HepG2 (cell line): ENCODE measurements at regions not wholly inside any gene's neighbourhood (a gene's known extent, or its start where the extent isn't known, plus 50 kb on each side); places are given as distances from the start of the nearest gene placed in this dataset.
A peak's percentile ranks its signal among the peaks of the same experiment; 100 is the strongest.

Experiments
- ATAC-seq: fragments of 200-7000 bp; cut with Tn5 transposase; 3 replicates; pipeline ENCODE4 v1.9.1; 2020; ENCODE audit warnings: mild to moderate bottlenecking, moderate library complexity
- BruUV-seq: library from RNA; stranded (reverse); fragments of 400-500 nt; replicated peaks from 2 replicates; lab custom pipeline; 2021; lab: Mats Ljungman, UMichigan
- CTCF ChIA-PET: fragments of 300-600 bp; formaldehyde crosslinking; extraction: SDS; loops from one replicate; lab custom pipeline; 2021; ENCODE audit warnings: low total read pairs, inconsistent platforms, low intra/inter-chr PET ratio; lab: Yijun Ruan, JAX
- POLR2A ChIA-PET: fragments of 350-600 bp; sonication (Branson Sonifier 250); formaldehyde crosslinking; loops from one replicate; lab custom pipeline; 2020; ENCODE audit warnings: antibody characterized with exemption, inconsistent platforms; lab: Yijun Ruan, JAX
- DNase-seq: peaks from one replicate; pipeline ENCODE4 v3.0.0-alpha.2; 2015; ENCODE audit warnings: low spot score
- FAIRE-seq: peaks from 3 replicates; lab custom pipeline; 2011; peaks lifted over from hg19 to GRCh38; lab: Jason Lieb, UNC
- H2AFZ ChIP-seq: one replicate; pipeline ENCODE4 v1.6.1; 2011; ENCODE audit warnings: low read length, inconsistent platforms
- H3K27ac ChIP-seq: fragments of 300-600 bp; 3 replicates; pipeline ENCODE4 v1.8.0; 2011; ENCODE audit warnings: mixed run types, mild to moderate bottlenecking, mixed read lengths, low read length, inconsistent platforms; ENCODE audit not compliant: insufficient read depth; ENCODE audit errors: extremely low read length
- H3K27me3 ChIP-seq, 2 experiments: fragments of 200-600 bp in 1 of 2; 2 replicates in 1 of 2; 3 replicates in 1 of 2; pipeline versions ENCODE4 v1.6.0 to v1.8.0; 2011; ENCODE audit warnings: low read length in 2 of 2, mild to moderate bottlenecking in 2 of 2, moderate library complexity in 2 of 2, inconsistent platforms in 1 of 2; ENCODE audit not compliant: insufficient read depth in 2 of 2, control insufficient read depth in 1 of 2
- H3K36me3 ChIP-seq, 2 experiments: fragments of 200-600 bp in 1 of 2; replicated peaks in 1 of 2; 2 replicates in 1 of 2; 3 replicates in 1 of 2; pipeline versions ENCODE4 v1.5.1 to v1.8.0; 2011; ENCODE audit warnings: low read length in 2 of 2, inconsistent platforms in 1 of 2; ENCODE audit not compliant: insufficient read depth in 2 of 2, control insufficient read depth in 1 of 2
- H3K4me1 ChIP-seq: 2 replicates; pipeline ENCODE4 v1.5.1; 2012; ENCODE audit warnings: low read length, inconsistent platforms; ENCODE audit not compliant: insufficient read depth
- H3K4me2 ChIP-seq: 2 replicates; pipeline ENCODE4 v1.6.0; 2011; ENCODE audit warnings: low read depth, low read length, inconsistent platforms
- H3K4me3 ChIP-seq, 3 experiments: fragments of 200-600 bp in 1 of 3; sonication (generic), shearing (Covaris generic) in 1 of 3; replicated peaks in 1 of 3; 2 replicates each; pipeline ENCODE4 v1.5.1; 2011 to 2016; ENCODE audit warnings: low read length in 3 of 3, inconsistent platforms in 2 of 3, low read depth in 2 of 3, mild to moderate bottlenecking in 2 of 3, control low read depth in 1 of 3, mixed read lengths in 1 of 3; ENCODE audit not compliant: insufficient read depth in 1 of 3
- H3K79me2 ChIP-seq: one replicate; pipeline ENCODE4 v1.6.1; 2011; ENCODE audit warnings: low read length, inconsistent platforms; ENCODE audit not compliant: insufficient read depth
- H3K9ac ChIP-seq: 2 replicates; pipeline ENCODE4 v1.6.0; 2011; ENCODE audit warnings: mild to moderate bottlenecking, low read depth, low read length, inconsistent platforms; ENCODE audit not compliant: insufficient read depth
- H3K9me3 ChIP-seq: 2 replicates; pipeline ENCODE4 v1.5.1; 2012; ENCODE audit warnings: mild to moderate bottlenecking, low read length
- H4K20me1 ChIP-seq: 2 replicates; pipeline ENCODE4 v1.6.0; 2011; ENCODE audit warnings: inconsistent platforms, mild to moderate bottlenecking, low read length, moderate library complexity; ENCODE audit not compliant: insufficient read depth
- GZF1 ChIP-seq: sonication (generic); formaldehyde crosslinking; IDR thresholded peaks from 2 replicates; pipeline ENCODE4 v1.5.1; 2020; ENCODE audit warnings: mild to moderate bottlenecking, missing genetic modification reagents
- KLF15 ChIP-seq: sonication (generic); formaldehyde crosslinking; IDR thresholded peaks from 2 replicates; pipeline ENCODE4 v1.8.1; 2023; ENCODE audit warnings: borderline replicate concordance, mild to moderate bottlenecking, inconsistent platforms, missing genetic modification reagents, mixed read lengths
- NAIF1 ChIP-seq: sonication (generic); formaldehyde crosslinking; IDR thresholded peaks from 2 replicates; pipeline ENCODE4 v1.5.0; 2020; ENCODE audit warnings: mild to moderate bottlenecking, missing genetic modification reagents, borderline replicate concordance
- NFATC3 ChIP-seq: sonication (generic); formaldehyde crosslinking; IDR thresholded peaks from 2 replicates; pipeline ENCODE4 v1.5.1; 2020; ENCODE audit warnings: mild to moderate bottlenecking, missing genetic modification reagents
- SKI ChIP-seq: fragments of 450-650 bp; IDR thresholded peaks from one replicate; pipeline ENCODE4 v1.6.1; 2018; ENCODE audit warnings: mild to moderate bottlenecking; ENCODE audit not compliant: partially characterized antibody
- ZBTB1 ChIP-seq: sonication (generic); formaldehyde crosslinking; IDR thresholded peaks from 2 replicates; pipeline ENCODE4 v1.4.0; 2020; ENCODE audit warnings: missing genetic modification reagents, borderline replicate concordance
- ZNF879 ChIP-seq: sonication (generic); formaldehyde crosslinking; IDR thresholded peaks from 2 replicates; pipeline ENCODE4 v1.8.1; 2023; ENCODE audit warnings: missing genetic modification reagents
- WGBS: methylation state at CpG from one replicate; pipeline ENCODE4 v1.1.6; 2017; ENCODE audit warnings: low lambda C conversion rate; 5-methylcytosine and 5-hydroxymethylcytosine counted together
- in situ Hi-C: cut with HindIII; loops from 2 replicates; pipeline ENCODE4 v1.10.0; 2017; ENCODE audit warnings: low pct_unique_long_range_greater_than_20kb; ENCODE audit not compliant: extremely low pct_ligation_motif_present
- intact Hi-C: fragments of 100-400 bp; cut with micrococcal nuclease; formaldehyde crosslinking; loops from one replicate; pipeline ENCODE4 v1.10.0; 2022; ENCODE audit not compliant: unreplicated experiment
- TF ChIP-seq, protein P1 (sequence below): IDR thresholded peaks from 2 replicates; pipeline ENCODE4 v1.6.1; 2012; ENCODE audit warnings: low read length, improper control_type of control experiment
- TF ChIP-seq, protein P2 (sequence below): sonication (generic); formaldehyde crosslinking; IDR thresholded peaks from 2 replicates; pipeline ENCODE4; 2020; ENCODE audit warnings: missing genetic modification reagents, mild to moderate bottlenecking, borderline replicate concordance

DNA sequence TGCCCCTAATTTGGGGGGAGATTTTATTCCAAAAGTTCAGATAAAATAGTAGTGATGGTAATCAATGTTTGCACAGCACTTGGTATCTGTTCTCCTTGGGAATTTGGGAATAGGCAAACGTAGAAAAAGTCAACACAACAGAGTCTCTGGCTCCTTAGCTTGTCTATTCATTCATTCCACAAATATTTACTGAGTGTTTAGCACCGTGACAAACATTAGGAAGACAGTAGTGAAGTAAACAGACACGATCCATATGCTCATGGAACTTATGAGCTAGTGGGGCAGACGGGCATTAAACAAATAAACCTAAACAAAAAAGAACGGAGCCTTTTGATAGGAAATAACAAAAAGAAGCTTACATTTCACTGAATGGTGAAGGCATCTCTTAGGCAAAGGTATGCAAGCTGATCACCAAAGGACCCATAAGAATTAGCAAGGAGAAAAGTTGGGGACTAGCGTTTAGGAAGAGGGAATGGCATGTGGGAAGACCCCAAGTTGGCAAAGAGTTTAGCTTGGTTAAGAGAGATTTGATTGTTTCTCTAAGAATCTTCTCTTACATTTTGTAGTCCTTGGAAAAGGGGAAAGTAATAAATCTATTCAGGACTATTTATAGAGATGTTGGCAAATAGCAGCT is 243.9 kb upstream of the NPY start:
- FAIRE-seq (no peak), ATAC-seq (no peak), DNase-seq (no peak)
- Histone ChIP-seq H3K4me2 (no peak overlapping the region), H4K20me1 (no peaks in the 10 kb centered on the region), H3K9ac (no peak overlapping the region), H3K4me1 (no peaks in the 10 kb centered on the region), H3K4me3 (no peak overlapping the region), H3K27me3 (no peaks in the 10 kb centered on the region), H3K27ac (no peak overlapping the region), H2AFZ (no peak overlapping the region), H3K9me3 (no peaks in the 10 kb centered on the region), H3K79me2 (no peaks in the 10 kb centered on the region), H3K36me3 (no peaks in the 10 kb centered on the region)
- in situ Hi-C loops (no loop called here), intact Hi-C loops (no loop called here)
- ChIA-PET POLR2A (no interaction called here), CTCF (no interaction called here)
- WGBS, result 7% methylated on average over 6 of the region's 6 CpGs
- TF ChIP-seq ZNF879 (CRISPR knock-in tag) (no peak), SKI (no peak), NAIF1 (CRISPR knock-in tag) (no peak), KLF15 (no peak)
- TF ChIP-seq, protein P1, sequence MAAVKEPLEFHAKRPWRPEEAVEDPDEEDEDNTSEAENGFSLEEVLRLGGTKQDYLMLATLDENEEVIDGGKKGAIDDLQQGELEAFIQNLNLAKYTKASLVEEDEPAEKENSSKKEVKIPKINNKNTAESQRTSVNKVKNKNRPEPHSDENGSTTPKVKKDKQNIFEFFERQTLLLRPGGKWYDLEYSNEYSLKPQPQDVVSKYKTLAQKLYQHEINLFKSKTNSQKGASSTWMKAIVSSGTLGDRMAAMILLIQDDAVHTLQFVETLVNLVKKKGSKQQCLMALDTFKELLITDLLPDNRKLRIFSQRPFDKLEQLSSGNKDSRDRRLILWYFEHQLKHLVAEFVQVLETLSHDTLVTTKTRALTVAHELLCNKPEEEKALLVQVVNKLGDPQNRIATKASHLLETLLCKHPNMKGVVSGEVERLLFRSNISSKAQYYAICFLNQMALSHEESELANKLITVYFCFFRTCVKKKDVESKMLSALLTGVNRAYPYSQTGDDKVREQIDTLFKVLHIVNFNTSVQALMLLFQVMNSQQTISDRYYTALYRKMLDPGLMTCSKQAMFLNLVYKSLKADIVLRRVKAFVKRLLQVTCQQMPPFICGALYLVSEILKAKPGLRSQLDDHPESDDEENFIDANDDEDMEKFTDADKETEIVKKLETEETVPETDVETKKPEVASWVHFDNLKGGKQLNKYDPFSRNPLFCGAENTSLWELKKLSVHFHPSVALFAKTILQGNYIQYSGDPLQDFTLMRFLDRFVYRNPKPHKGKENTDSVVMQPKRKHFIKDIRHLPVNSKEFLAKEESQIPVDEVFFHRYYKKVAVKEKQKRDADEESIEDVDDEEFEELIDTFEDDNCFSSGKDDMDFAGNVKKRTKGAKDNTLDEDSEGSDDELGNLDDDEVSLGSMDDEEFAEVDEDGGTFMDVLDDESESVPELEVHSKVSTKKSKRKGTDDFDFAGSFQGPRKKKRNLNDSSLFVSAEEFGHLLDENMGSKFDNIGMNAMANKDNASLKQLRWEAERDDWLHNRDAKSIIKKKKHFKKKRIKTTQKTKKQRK, result no peak
- no TSS peak for BruUV-seq

DNA sequence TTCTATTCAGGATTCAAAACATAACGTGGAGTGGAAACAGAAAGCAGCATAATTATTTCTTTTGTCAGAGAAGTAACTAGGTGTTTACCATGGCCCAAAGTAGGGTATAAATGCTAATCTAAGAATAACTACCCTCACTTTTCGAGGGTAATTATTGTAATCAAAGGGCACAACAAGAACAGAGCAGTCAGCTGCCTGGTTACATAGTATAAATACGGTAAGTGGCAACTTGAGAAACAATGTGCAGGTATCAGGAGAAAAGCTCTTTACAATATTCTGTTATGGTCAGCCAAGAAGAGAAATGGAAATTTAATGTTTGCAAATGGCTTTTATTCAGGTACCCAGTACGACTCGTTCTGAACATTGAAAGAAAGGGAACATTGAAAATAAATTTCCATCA is 242.0 kb upstream of the NPY start:
- no peaks in the 10 kb centered on the region for H3K9me3 ChIP-seq
- 1% methylated on average over 5 of the region's 5 CpGs for WGBS
- in situ Hi-C loops, result no loop called here
- H2AFZ ChIP-seq, result no peak overlapping the region
- no peak for ATAC-seq
- no peak overlapping the region for H3K9ac ChIP-seq
- no peaks in the 10 kb centered on the region for H3K36me3 ChIP-seq
- H3K27me3 ChIP-seq, result no peaks in the 10 kb centered on the region
- no peaks in the 10 kb centered on the region for H3K79me2 ChIP-seq
- TF ChIP-seq NFATC3 (CRISPR knock-in tag) (no peak), ZBTB1 (CRISPR knock-in tag) (no peak), GZF1 (CRISPR knock-in tag) (peak; percentile 90; the same call in 1 of the 2 replicates)
- TF ChIP-seq, protein P2, sequence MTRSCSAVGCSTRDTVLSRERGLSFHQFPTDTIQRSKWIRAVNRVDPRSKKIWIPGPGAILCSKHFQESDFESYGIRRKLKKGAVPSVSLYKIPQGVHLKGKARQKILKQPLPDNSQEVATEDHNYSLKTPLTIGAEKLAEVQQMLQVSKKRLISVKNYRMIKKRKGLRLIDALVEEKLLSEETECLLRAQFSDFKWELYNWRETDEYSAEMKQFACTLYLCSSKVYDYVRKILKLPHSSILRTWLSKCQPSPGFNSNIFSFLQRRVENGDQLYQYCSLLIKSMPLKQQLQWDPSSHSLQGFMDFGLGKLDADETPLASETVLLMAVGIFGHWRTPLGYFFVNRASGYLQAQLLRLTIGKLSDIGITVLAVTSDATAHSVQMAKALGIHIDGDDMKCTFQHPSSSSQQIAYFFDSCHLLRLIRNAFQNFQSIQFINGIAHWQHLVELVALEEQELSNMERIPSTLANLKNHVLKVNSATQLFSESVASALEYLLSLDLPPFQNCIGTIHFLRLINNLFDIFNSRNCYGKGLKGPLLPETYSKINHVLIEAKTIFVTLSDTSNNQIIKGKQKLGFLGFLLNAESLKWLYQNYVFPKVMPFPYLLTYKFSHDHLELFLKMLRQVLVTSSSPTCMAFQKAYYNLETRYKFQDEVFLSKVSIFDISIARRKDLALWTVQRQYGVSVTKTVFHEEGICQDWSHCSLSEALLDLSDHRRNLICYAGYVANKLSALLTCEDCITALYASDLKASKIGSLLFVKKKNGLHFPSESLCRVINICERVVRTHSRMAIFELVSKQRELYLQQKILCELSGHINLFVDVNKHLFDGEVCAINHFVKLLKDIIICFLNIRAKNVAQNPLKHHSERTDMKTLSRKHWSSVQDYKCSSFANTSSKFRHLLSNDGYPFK (CRISPR knock-in tag), result no peak
- TF ChIP-seq, all 625 proteins: peak for 1
- ChIA-PET CTCF (no interaction called here), POLR2A (no interaction called here)
- no TSS peak for BruUV-seq
- no peak for DNase-seq
- intact Hi-C loops, result no loop called here
- Histone ChIP-seq H4K20me1 (no peaks in the 10 kb centered on the region), H3K4me1 (no peaks in the 10 kb centered on the region), H3K27ac (no peak overlapping the region), H3K4me2 (no peak overlapping the region), H3K4me3 (no peak overlapping the region)
- no peak for FAIRE-seq
